H54 (cell line): ENCODE measurements at regions not wholly inside any gene's neighbourhood (a gene's known extent, or its start where the extent isn't known, plus 50 kb on each side); places are given as distances from the start of the nearest gene placed in this dataset.
A peak's percentile ranks its signal among the peaks of the same experiment; 100 is the strongest.

ENCODE experiments used
- DNase-seq: peaks from one replicate; pipeline ENCODE4 v3.0.0; 2011; ENCODE audit warnings: low spot score, mixed read lengths; ENCODE audit not compliant: insufficient read length
- FAIRE-seq: peaks from 3 replicates; lab custom pipeline; 2011; peaks lifted over from hg19 to GRCh38; lab: Jason Lieb, UNC
- POLR2A ChIP-seq: IDR thresholded peaks from 2 replicates; pipeline ENCODE4 v1.6.1; 2011; ENCODE audit warnings: low read depth, mild to moderate bottlenecking, low read length

GRCh38 chr13:74056801-74057542 lies 77.2 kb downstream of the KLF12 start:
- peak; percentile 41 for FAIRE-seq
- no peak for TF ChIP-seq POLR2A
- DNase-seq = no peak

GRCh38 chr13:74052402-74052928 lies 81.7 kb downstream of the KLF12 start:
- DNase-seq = no peak
- no peak for TF ChIP-seq POLR2A
- FAIRE-seq = no peak

- FAIRE-seq (no peak), DNase-seq (no peak)
- no peak for TF ChIP-seq POLR2A
Observed at GRCh38 chr13:74048756-74049155, 85.4 kb downstream of the KLF12 start.

GRCh38 chr13:74047931-74048600 lies 86.1 kb downstream of the KLF12 start:
- no peak for TF ChIP-seq POLR2A
- peak; percentile 41 for FAIRE-seq
- DNase-seq = no peak

- FAIRE-seq (no peak), DNase-seq (no peak)
- no peak for TF ChIP-seq POLR2A
Observed at GRCh38 chr13:74046431-74046830, 87.8 kb downstream of the KLF12 start.

GRCh38 chr13:74045583-74045982 lies 88.6 kb downstream of the KLF12 start:
- FAIRE-seq (no peak), DNase-seq (no peak)
- no peak for TF ChIP-seq POLR2A

- no peak for FAIRE-seq
- TF ChIP-seq POLR2A = no peak
- no peak for DNase-seq
Observed at GRCh38 chr13:74043237-74043636, 91.0 kb downstream of the KLF12 start.

- FAIRE-seq (peak; percentile 76), DNase-seq (peak; percentile 30)
- no peak for TF ChIP-seq POLR2A
Observed at GRCh38 chr13:74040200-74040599, 94.0 kb downstream of the KLF12 start.

- FAIRE-seq (no peak), DNase-seq (no peak)
- no peak for TF ChIP-seq POLR2A
Observed at GRCh38 chr13:74039667-74040066, 94.5 kb downstream of the KLF12 start.

- FAIRE-seq (no peak), DNase-seq (no peak)
- no peak for TF ChIP-seq POLR2A
Observed at GRCh38 chr13:74039154-74039553, 95.0 kb downstream of the KLF12 start.

- FAIRE-seq (peak; percentile 50), DNase-seq (no peak)
- TF ChIP-seq POLR2A = no peak
Observed at GRCh38 chr13:74037762-74038161, 96.4 kb downstream of the KLF12 start.

GRCh38 chr13:74036373-74036772 lies 97.8 kb downstream of the KLF12 start:
- FAIRE-seq (no peak), DNase-seq (no peak)
- no peak for TF ChIP-seq POLR2A

- FAIRE-seq = no peak
- DNase-seq = no peak
- no peak for TF ChIP-seq POLR2A
Observed at GRCh38 chr13:74035896-74036295, 98.3 kb downstream of the KLF12 start.

GRCh38 chr13:74032325-74032724 lies 101.9 kb downstream of the KLF12 start:
- FAIRE-seq (no peak), DNase-seq (no peak)
- TF ChIP-seq POLR2A = no peak
